B cell (primary cell): ENCODE measurements at regions not wholly inside any gene's neighbourhood (a gene's known extent, or its start where the extent isn't known, plus 50 kb on each side); places are given as distances from the start of the nearest gene placed in this dataset.

Experiments
- ATAC-seq: fragments of 200-7000 bp; cut with Tn5 transposase; one replicate; pipeline ENCODE4 v1.10.0; 2021; ENCODE audit warnings: low read depth, mild to moderate bottlenecking, moderate number of reproducible peaks, moderate library complexity
- CTCF ChIA-PET: fragments of 350-600 bp; sonication (Branson Sonifier 250); formaldehyde crosslinking; loops from one replicate; lab custom pipeline; 2021; ENCODE audit warnings: antibody characterized with exemption, inconsistent platforms; lab: Charles Lee
- POLR2A ChIA-PET: fragments of 350-600 bp; sonication (Branson Sonifier 250); formaldehyde crosslinking; loops from one replicate; lab custom pipeline; 2021; ENCODE audit warnings: antibody characterized with exemption; lab: Charles Lee
- DNase-seq: peaks from one replicate; pipeline ENCODE4 v3.0.0; 2013
- H2AFZ ChIP-seq: 2 replicates; pipeline ENCODE4 v1.6.1; 2012; ENCODE audit warnings: mild to moderate bottlenecking, low read depth, low read length; ENCODE audit not compliant: insufficient read depth, poor library complexity, severe bottlenecking
- H3K27ac ChIP-seq, 2 donors: 1 replicate in 1 of 2; 2 replicates in 1 of 2; pipeline ENCODE4 v1.5.1; 2012 to 2013; ENCODE audit warnings: low read length in 2 of 2, mild to moderate bottlenecking in 2 of 2, moderate library complexity in 1 of 2
- H3K27me3 ChIP-seq, 4 experiments: fragments of 200-600 bp in 1 of 4; sonication (generic) in 1 of 4; replicated peaks in 1 of 4; 1 replicate in 2 of 4; 2 replicates in 2 of 4; pipeline versions ENCODE4 v1.6.1 to v1.7.0; 2013 to 2016; ENCODE audit warnings: low read length in 3 of 4, mild to moderate bottlenecking in 2 of 4, mixed read lengths in 1 of 4, moderate library complexity in 1 of 4; ENCODE audit not compliant: insufficient read depth in 4 of 4, control insufficient read depth in 3 of 4; ENCODE audit errors: control extremely low read depth in 1 of 4
- H3K36me3 ChIP-seq, 2 experiments: replicated peaks in 1 of 2; 1 replicate in 1 of 2; 2 replicates in 1 of 2; pipeline versions ENCODE4 v1.6.1 to v1.7.1; 2013; ENCODE audit warnings: low read length in 1 of 2; ENCODE audit not compliant: insufficient read depth in 2 of 2, control insufficient read depth in 1 of 2; ENCODE audit errors: control extremely low read depth in 1 of 2, extremely low read depth in 1 of 2
- H3K4me1 ChIP-seq, 2 donors: fragments of 200-600 bp in 1 of 2; sonication (generic) in 1 of 2; 1 replicate in 1 of 2; 2 replicates in 1 of 2; pipeline versions ENCODE4 v1.5.1 to v1.6.1; 2013 to 2017; ENCODE audit warnings: low read length in 2 of 2; ENCODE audit not compliant: control insufficient read depth in 2 of 2, insufficient read depth in 2 of 2
- H3K4me2 ChIP-seq: replicated peaks from 2 replicates; pipeline ENCODE3; 2012; ENCODE audit warnings: mild to moderate bottlenecking, low read depth, low read length; ENCODE audit not compliant: poor library complexity, severe bottlenecking
- H3K4me3 ChIP-seq, 5 experiments: fragments of 200-600 bp in 1 of 5; sonication (generic) in 1 of 5; 1 replicate in 3 of 5; 2 replicates in 2 of 5; pipeline versions ENCODE4 v1.5.1 to v1.7.0; 2011 to 2016; ENCODE audit warnings: low read length in 4 of 5, mild to moderate bottlenecking in 4 of 5, low read depth in 2 of 5, control low read depth in 1 of 5, moderate library complexity in 1 of 5; ENCODE audit not compliant: insufficient read depth in 1 of 5; ENCODE audit errors: control extremely low read depth in 1 of 5, extremely low read depth in 1 of 5
- H3K79me2 ChIP-seq: fragments of 200-600 bp; sonication (generic); one replicate; pipeline ENCODE4 v1.6.0; 2016; ENCODE audit warnings: low read length; ENCODE audit not compliant: control insufficient read depth, insufficient read depth
- H3K9ac ChIP-seq: fragments of 200-600 bp; sonication (generic); 2 replicates; pipeline ENCODE4 v1.6.1; 2017; ENCODE audit warnings: mild to moderate bottlenecking, low read length, moderate library complexity
- H3K9me3 ChIP-seq, 3 donors: one replicate each; pipeline versions ENCODE4 v1.6.1 to v1.7.1; 2013; ENCODE audit warnings: low read length in 2 of 3; ENCODE audit not compliant: control insufficient read depth in 2 of 3, insufficient read depth in 1 of 3; ENCODE audit errors: control extremely low read depth in 1 of 3
- H4K20me1 ChIP-seq: 2 replicates; pipeline ENCODE4 v1.6.0; 2012; ENCODE audit warnings: mild to moderate bottlenecking, low read length; ENCODE audit not compliant: insufficient read depth, control insufficient read depth, poor library complexity, severe bottlenecking
- H3K27ac Mint-ChIP-seq: one replicate; pipeline ENCODE4 v1.8.0; 2021; ENCODE audit warnings: mixed read lengths
- H3K27me3 Mint-ChIP-seq: one replicate; pipeline ENCODE4 v1.8.0; 2021; ENCODE audit warnings: mixed read lengths
- H3K4me1 Mint-ChIP-seq: one replicate; pipeline ENCODE4 v1.8.0; 2021; ENCODE audit warnings: mixed read lengths
- H3K4me3 Mint-ChIP-seq: one replicate; pipeline ENCODE4 v1.8.0; 2021; ENCODE audit warnings: mixed read lengths
- H3K9me3 Mint-ChIP-seq: one replicate; pipeline ENCODE4 v1.8.0; 2022; ENCODE audit warnings: mixed read lengths; ENCODE audit not compliant: insufficient read depth
- EZH2 ChIP-seq: IDR thresholded peaks from 2 replicates; pipeline ENCODE4 v1.6.1; 2012; ENCODE audit warnings: borderline replicate concordance, low read depth, mild to moderate bottlenecking, moderate library complexity, low read length; ENCODE audit not compliant: insufficient read depth, poor library complexity, severe bottlenecking
- WGBS: methylation state at CpG from one replicate; pipeline ENCODE4 v1.1.5; 2013; ENCODE audit warnings: missing lambda C conversion rate; ENCODE audit not compliant: insufficient coverage; 5-methylcytosine and 5-hydroxymethylcytosine counted together
- intact Hi-C: fragments of 100-400 bp; cut with micrococcal nuclease; formaldehyde crosslinking; loops from one replicate; pipeline ENCODE4 v1.10.0; 2022

DNA sequence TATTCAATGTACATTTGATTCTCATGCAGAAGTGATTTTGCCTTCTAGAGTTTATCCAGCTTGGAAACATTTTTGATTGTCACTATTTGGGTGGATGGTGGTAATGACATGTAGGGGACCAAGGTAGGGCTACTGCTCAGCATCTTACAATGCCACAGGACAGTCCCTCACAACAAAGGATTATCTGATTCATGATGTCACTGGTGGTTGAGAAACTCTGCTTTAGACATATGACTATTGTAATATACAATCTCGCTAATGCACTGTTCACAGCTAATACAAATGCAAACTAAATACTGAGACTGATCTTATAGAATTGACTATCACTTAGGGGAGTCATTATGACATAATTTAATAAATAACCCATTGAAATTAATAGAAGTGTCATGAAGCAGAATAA is 60.4 kb upstream of the BTG1 start:
- H3K27me3 ChIP-seq, result no peaks in the 10 kb centered on the region
- H2AFZ ChIP-seq, result no peak overlapping the region
- H3K36me3 ChIP-seq, result no peaks in the 10 kb centered on the region
- peaks cover 20 to 26% of the 10 kb centered on the region in 2 donors for H3K4me1 ChIP-seq
- intact Hi-C loops, result loop anchor here (5.0 kb wide), 1 partner anchor 34 kb away; no protein-coding TSS in a partner anchor
- no peak overlapping the region for H3K9ac ChIP-seq
- peaks cover 31% of the 10 kb centered on the region for H3K4me1 Mint-ChIP-seq
- no peak for TF ChIP-seq EZH2
- no peak for DNase-seq
- ChIA-PET CTCF (no interaction called here), POLR2A (no interaction called here)
- no peaks in the 10 kb centered on the region for H3K27me3 Mint-ChIP-seq
- peaks cover 0 to 3% (median 0%) of the 10 kb centered on the region in 3 donors for H3K9me3 ChIP-seq
- no peak overlapping the region for H3K27ac Mint-ChIP-seq
- WGBS, result no CpG with 5 or more reads among the region's 1 CpG
- no peak overlapping the region for H3K4me3 Mint-ChIP-seq
- no peak overlapping the region for H3K4me3 ChIP-seq
- H3K9me3 Mint-ChIP-seq, result no peaks in the 10 kb centered on the region
- ATAC-seq, result no peak
- H4K20me1 ChIP-seq, result no peaks in the 10 kb centered on the region
- H3K27ac ChIP-seq, result no peak overlapping the region
- H3K79me2 ChIP-seq, result no peaks in the 10 kb centered on the region
- no peak overlapping the region for H3K4me2 ChIP-seq

DNA sequence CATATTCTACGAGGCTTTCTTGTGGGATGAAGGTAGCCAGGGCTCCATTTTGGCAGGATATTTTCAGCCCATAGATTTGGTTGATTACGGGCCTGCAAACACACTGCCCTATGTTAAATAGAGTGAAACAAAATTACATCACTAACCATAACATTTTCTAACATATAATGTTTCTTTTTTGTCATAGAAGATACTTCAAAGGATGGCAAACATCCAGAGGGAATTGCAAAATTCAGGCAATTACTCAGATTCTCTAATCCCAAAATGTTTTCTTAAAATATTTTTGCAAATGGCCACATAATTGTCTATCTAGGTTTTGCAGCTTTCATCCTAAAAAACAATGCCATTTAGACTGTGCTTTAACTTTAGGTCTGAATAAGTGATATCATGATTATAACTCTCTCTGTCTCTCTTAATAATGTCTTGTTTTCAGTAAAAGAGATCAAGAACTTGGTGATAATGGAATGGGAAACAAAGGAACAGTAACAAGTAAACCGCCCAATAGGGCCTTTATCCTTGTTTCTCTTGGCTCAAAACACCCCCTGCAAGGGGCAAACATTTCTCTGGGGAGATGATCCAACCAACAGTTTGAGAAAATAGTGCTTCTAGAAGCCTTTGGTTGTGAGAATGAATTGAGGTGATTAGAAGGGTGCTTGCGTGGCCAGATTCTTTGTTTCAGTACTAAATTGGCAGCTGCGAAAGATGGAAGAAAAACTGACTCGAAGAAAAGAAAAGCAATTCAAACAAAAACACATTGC is 54.4 kb upstream of the BTG1 start:
- ChIA-PET POLR2A (no interaction called here), CTCF (no interaction called here)
- Histone ChIP-seq H3K4me1 (no peaks in the 10 kb centered on the region), H3K27me3 (no peaks in the 10 kb centered on the region), H3K4me3 (no peak overlapping the region), H3K36me3 (no peaks in the 10 kb centered on the region), H3K9ac (no peak overlapping the region), H3K27ac (no peak overlapping the region), H4K20me1 (no peaks in the 10 kb centered on the region), H3K79me2 (no peaks in the 10 kb centered on the region), H3K4me2 (no peak overlapping the region), H3K9me3 (peaks cover 0 to 4% (median 0%) of the 10 kb centered on the region in 3 donors), H2AFZ (no peak overlapping the region)
- TF ChIP-seq EZH2, result no peak
- intact Hi-C loops, result no loop called here
- Mint-ChIP-seq H3K9me3 (peaks cover 2% of the 10 kb centered on the region), H3K27me3 (no peaks in the 10 kb centered on the region), H3K4me3 (no peak overlapping the region), H3K4me1 (peaks cover 6% of the 10 kb centered on the region), H3K27ac (no peak overlapping the region)
- no CpG with 5 or more reads among the region's 6 CpGs for WGBS
- no peak for DNase-seq
- no peak for ATAC-seq
